ENCODE measurements at regions not wholly inside any gene's neighbourhood (a gene's known extent, or its start where the extent isn't known, plus 50 kb on each side); places are given as distances from the start of the nearest gene placed in this dataset.

- DNase-seq (ENCODE audit: low read depth), result no peak
Observed at GRCh38 chr7:119377861-119378260, 895.1 kb upstream of the KCND2 start.

GRCh38 chr7:119382726-119383125, 890.2 kb upstream of the KCND2 start:
- DNase-seq (ENCODE audit: low read depth), result no peak

GRCh38 chr7:119395024-119395423, 878.0 kb upstream of the KCND2 start:
- DNase-seq (ENCODE audit: low read depth), result no peak

- no peak for DNase-seq (ENCODE audit: low read depth)
Observed at GRCh38 chr7:119397156-119397555, 875.8 kb upstream of the KCND2 start.

- no peak for DNase-seq (ENCODE audit: low read depth)
Observed at GRCh38 chr7:119408596-119408995, 864.4 kb upstream of the KCND2 start.

- no peak for DNase-seq (ENCODE audit: low read depth)
Observed at GRCh38 chr7:119413314-119413805, 859.6 kb upstream of the KCND2 start.

GRCh38 chr7:119415682-119416081, 857.3 kb upstream of the KCND2 start:
- DNase-seq (ENCODE audit: low read depth), result no peak

- DNase-seq (ENCODE audit: low read depth), result no peak
Observed at GRCh38 chr7:119421657-119422056, 851.3 kb upstream of the KCND2 start.

GRCh38 chr7:119436882-119437281, 836.1 kb upstream of the KCND2 start:
- no peak for DNase-seq (ENCODE audit: low read depth)

- no peak for DNase-seq (ENCODE audit: low read depth)
Observed at GRCh38 chr7:119438315-119438714, 834.7 kb upstream of the KCND2 start.

- DNase-seq (ENCODE audit: low read depth), result no peak
Observed at GRCh38 chr7:119439192-119439591, 833.8 kb upstream of the KCND2 start.

GRCh38 chr7:119452401-119452800, 820.6 kb upstream of the KCND2 start:
- DNase-seq (ENCODE audit: low read depth), result no peak

GRCh38 chr7:119465798-119466305, 807.1 kb upstream of the KCND2 start:
- no peak for DNase-seq (ENCODE audit: low read depth)

GRCh38 chr7:119472408-119473038, 800.5 kb upstream of the KCND2 start:
- no peak for DNase-seq (ENCODE audit: low read depth)

GRCh38 chr7:119482209-119482608, 790.8 kb upstream of the KCND2 start:
- DNase-seq (ENCODE audit: low read depth), result peak; percentile 15

- DNase-seq (ENCODE audit: low read depth), result no peak
Observed at GRCh38 chr7:119482671-119483070, 790.3 kb upstream of the KCND2 start.

- no peak for DNase-seq (ENCODE audit: low read depth)
Observed at GRCh38 chr7:119483364-119483763, 789.6 kb upstream of the KCND2 start.

GRCh38 chr7:119514326-119514725, 758.6 kb upstream of the KCND2 start:
- DNase-seq (ENCODE audit: low read depth), result peak; percentile 0

- DNase-seq (ENCODE audit: low read depth), result no peak
Observed at GRCh38 chr7:119515214-119515613, 757.8 kb upstream of the KCND2 start.

- DNase-seq (ENCODE audit: low read depth), result no peak
Observed at GRCh38 chr7:119515962-119516361, 757.0 kb upstream of the KCND2 start.

GRCh38 chr7:119522263-119522662, 750.7 kb upstream of the KCND2 start:
- DNase-seq (ENCODE audit: low read depth), result no peak

GRCh38 chr7:119522698-119523097, 750.3 kb upstream of the KCND2 start:
- no peak for DNase-seq (ENCODE audit: low read depth)

GRCh38 chr7:119545118-119545517, 727.9 kb upstream of the KCND2 start:
- no peak for DNase-seq (ENCODE audit: low read depth)
